ENCODE measurements at regions not wholly inside any gene's neighbourhood (a gene's known extent, or its start where the extent isn't known, plus 50 kb on each side); places are given as distances from the start of the nearest gene placed in this dataset.

DNA sequence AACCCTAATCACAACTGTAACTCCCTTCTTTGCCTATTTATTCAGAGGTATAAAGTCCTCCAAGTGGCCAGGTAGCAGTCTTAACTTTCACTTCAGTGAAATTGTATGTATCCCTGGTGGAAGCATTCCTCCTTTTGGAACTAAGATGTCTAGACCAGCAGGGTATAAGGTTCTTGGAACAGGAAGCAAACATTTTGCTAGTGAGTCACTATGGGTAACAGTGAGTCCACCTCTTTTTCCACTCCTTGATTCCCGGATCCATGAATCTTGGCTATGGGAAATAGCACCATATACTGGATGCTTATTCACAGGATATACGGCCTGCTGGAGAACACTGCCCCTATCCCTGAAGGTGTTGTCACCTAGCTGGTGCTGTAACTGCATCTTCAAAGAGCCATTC, 80.2 kb downstream of the KCNA5 start:
- H2AFZ ChIP-seq (replicated peaks) = no peak overlapping the region
- no peaks in the 10 kb centered on the region for H3K9me3 ChIP-seq (ENCODE audit: low read depth)
- H3K4me1 ChIP-seq = no peaks in the 10 kb centered on the region
- no peaks in the 10 kb centered on the region for H3K36me3 ChIP-seq
- H3K27ac ChIP-seq = no peak overlapping the region
- H3K36me3 Mint-ChIP-seq = no peaks in the 10 kb centered on the region
- H3K27me3 Mint-ChIP-seq (ENCODE audit: insufficient read depth, low read depth) = peaks cover 5% of the 10 kb centered on the region
- no peak overlapping the region for H3K4me2 ChIP-seq
- H3F3A ChIP-seq (ENCODE audit: low read depth) = no peaks in the 10 kb centered on the region
- no peak overlapping the region for H3K4me3 ChIP-seq
- H3K9me3 Mint-ChIP-seq = no peaks in the 10 kb centered on the region
- H3K79me2 ChIP-seq (ENCODE audit: low read depth) = no peaks in the 10 kb centered on the region
- no peak for TF ChIP-seq EZH2phosphoT487 (IDR thresholded peaks at IDR 0.05)
- no peak for TF ChIP-seq EZH2 (IDR thresholded peaks at IDR 0.05)
- TF ChIP-seq, protein P1, sequence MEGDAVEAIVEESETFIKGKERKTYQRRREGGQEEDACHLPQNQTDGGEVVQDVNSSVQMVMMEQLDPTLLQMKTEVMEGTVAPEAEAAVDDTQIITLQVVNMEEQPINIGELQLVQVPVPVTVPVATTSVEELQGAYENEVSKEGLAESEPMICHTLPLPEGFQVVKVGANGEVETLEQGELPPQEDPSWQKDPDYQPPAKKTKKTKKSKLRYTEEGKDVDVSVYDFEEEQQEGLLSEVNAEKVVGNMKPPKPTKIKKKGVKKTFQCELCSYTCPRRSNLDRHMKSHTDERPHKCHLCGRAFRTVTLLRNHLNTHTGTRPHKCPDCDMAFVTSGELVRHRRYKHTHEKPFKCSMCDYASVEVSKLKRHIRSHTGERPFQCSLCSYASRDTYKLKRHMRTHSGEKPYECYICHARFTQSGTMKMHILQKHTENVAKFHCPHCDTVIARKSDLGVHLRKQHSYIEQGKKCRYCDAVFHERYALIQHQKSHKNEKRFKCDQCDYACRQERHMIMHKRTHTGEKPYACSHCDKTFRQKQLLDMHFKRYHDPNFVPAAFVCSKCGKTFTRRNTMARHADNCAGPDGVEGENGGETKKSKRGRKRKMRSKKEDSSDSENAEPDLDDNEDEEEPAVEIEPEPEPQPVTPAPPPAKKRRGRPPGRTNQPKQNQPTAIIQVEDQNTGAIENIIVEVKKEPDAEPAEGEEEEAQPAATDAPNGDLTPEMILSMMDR (IDR thresholded peaks at IDR 0.05) = no peak
- peaks cover 2% of the 10 kb centered on the region for H3K4me1 Mint-ChIP-seq
- H4K20me1 ChIP-seq (ENCODE audit: low read depth) = no peaks in the 10 kb centered on the region
- no peaks in the 10 kb centered on the region for H3K27me3 ChIP-seq
- no peak overlapping the region for H3K4me3 Mint-ChIP-seq
- DNase-seq (ENCODE audit: low spot score) = no peak
- H3K9ac ChIP-seq = no peak overlapping the region
- H3K27ac Mint-ChIP-seq = no peak overlapping the region

DNA sequence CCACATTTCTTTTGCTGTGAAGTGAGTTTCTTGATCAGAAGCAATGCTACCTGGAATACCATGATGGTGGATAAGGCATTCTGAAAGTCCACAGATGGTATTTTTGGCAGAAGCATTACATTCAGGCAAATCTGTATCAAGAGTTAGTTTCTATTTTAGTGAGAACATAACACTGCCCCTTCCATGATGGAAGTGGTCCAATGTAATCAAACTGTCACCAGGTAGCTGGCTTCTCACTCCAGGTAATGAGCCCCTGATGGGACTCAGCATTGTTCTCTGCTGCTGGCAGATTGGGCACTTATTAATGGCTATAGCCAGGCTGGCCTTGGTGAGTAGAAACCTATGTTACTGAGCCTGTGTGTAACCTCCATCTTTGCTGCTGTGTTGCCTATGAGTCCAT, 80.7 kb downstream of the KCNA5 start:
- Histone ChIP-seq H3K27ac (no peak overlapping the region), H3K36me3 (no peaks in the 10 kb centered on the region), H3K9ac (no peak overlapping the region), H3F3A (ENCODE audit: low read depth) (no peaks in the 10 kb centered on the region), H3K27me3 (no peaks in the 10 kb centered on the region), H2AFZ (replicated peaks) (no peak overlapping the region), H3K4me3 (no peak overlapping the region), H3K79me2 (ENCODE audit: low read depth) (no peaks in the 10 kb centered on the region), H3K9me3 (ENCODE audit: low read depth) (no peaks in the 10 kb centered on the region), H4K20me1 (ENCODE audit: low read depth) (no peaks in the 10 kb centered on the region), H3K4me2 (no peak overlapping the region), H3K4me1 (no peaks in the 10 kb centered on the region)
- H3K9me3 Mint-ChIP-seq = no peaks in the 10 kb centered on the region
- no peaks in the 10 kb centered on the region for H3K36me3 Mint-ChIP-seq
- no peak overlapping the region for H3K4me3 Mint-ChIP-seq
- H3K4me1 Mint-ChIP-seq = peaks cover 2% of the 10 kb centered on the region
- H3K27ac Mint-ChIP-seq = no peak overlapping the region
- TF ChIP-seq EZH2phosphoT487 (IDR thresholded peaks at IDR 0.05) (no peak), EZH2 (IDR thresholded peaks at IDR 0.05) (no peak)
- H3K27me3 Mint-ChIP-seq (ENCODE audit: insufficient read depth, low read depth) = peaks cover 5% of the 10 kb centered on the region
- no peak for DNase-seq (ENCODE audit: low spot score)

DNA sequence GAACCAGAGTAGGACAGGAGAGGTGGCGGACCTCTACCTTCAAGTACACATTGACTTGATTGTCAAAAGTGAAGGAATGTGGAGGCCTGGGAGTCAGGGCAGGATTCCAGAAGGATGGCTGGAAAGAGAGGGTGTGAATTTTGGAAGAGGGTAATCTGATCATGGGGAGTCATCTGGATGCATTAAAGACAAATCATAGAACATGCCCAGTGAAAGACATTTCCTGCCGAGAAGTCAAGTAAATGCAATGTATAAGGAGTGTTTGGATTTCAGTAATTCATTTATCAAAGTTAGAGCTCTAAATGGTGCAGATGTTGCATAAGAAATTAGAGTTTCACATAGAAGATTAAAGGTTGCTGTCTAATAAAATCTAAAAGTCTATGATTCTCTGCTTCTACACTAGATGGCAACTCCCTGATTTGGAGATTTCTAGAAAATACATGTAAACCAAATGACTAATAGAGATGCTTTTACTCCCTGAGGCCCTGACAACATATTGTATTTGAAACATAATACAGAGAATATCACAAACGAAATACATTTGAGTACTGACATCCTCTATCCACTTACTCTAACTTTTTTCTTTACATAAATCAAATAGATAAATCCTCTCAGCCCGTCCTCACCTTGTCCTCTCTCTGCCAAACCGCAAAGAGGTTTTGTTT, 91.3 kb downstream of the KCNA5 start:
- H3K36me3 ChIP-seq = no peaks in the 10 kb centered on the region
- no peak overlapping the region for H3K9ac ChIP-seq
- Mint-ChIP-seq H3K9me3 (no peaks in the 10 kb centered on the region), H3K27ac (no peak overlapping the region), H3K36me3 (no peaks in the 10 kb centered on the region), H3K27me3 (ENCODE audit: insufficient read depth, low read depth) (peaks cover 3% of the 10 kb centered on the region), H3K4me1 (peaks cover 4% of the 10 kb centered on the region), H3K4me3 (peak overlapping the region; percentile 14)
- no peaks in the 10 kb centered on the region for H3K79me2 ChIP-seq (ENCODE audit: low read depth)
- no peaks in the 10 kb centered on the region for H4K20me1 ChIP-seq (ENCODE audit: low read depth)
- H2AFZ ChIP-seq (replicated peaks) = no peak overlapping the region
- no peaks in the 10 kb centered on the region for H3F3A ChIP-seq (ENCODE audit: low read depth)
- H3K4me1 ChIP-seq = no peaks in the 10 kb centered on the region
- H3K27ac ChIP-seq = no peak overlapping the region
- H3K4me2 ChIP-seq = no peak overlapping the region
- no peak for DNase-seq (ENCODE audit: low spot score)
- H3K27me3 ChIP-seq = no peaks in the 10 kb centered on the region
- no peaks in the 10 kb centered on the region for H3K9me3 ChIP-seq (ENCODE audit: low read depth)
- TF ChIP-seq EZH2phosphoT487 (IDR thresholded peaks at IDR 0.05) (no peak), EZH2 (IDR thresholded peaks at IDR 0.05) (no peak)
- TF ChIP-seq, protein P1 (IDR thresholded peaks at IDR 0.05) = no peak
- no peak overlapping the region for H3K4me3 ChIP-seq

DNA sequence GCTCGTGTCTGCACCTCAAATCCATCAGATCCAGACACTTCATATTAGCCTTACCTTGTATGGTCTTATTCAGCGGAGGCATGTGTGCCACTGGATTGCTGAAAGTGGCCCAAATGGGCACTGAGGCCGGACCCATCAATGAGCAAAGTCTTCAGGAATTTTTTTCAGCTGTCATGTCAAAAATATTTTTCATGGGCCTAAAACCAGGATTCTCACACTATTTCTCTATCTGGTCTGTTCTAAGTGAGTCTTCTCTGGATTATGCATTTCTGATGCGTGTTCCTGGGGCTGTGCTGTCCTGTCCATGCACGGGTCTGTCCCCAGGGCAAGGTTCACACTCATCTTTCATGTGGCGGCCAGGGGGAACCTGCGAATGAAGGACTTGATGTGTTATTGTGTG, 94.6 kb downstream of the KCNA5 start:
- TF ChIP-seq EZH2phosphoT487 (IDR thresholded peaks at IDR 0.05) = no peak
- TF ChIP-seq EZH2 (IDR thresholded peaks at IDR 0.05) = no peak
- TF ChIP-seq, protein P1 (IDR thresholded peaks at IDR 0.05) = no peak
- no peaks in the 10 kb centered on the region for H3F3A ChIP-seq (ENCODE audit: low read depth)

More for the DNA sequence above, 94.6 kb downstream of the KCNA5 start:
- H3K79me2 ChIP-seq (ENCODE audit: low read depth) = no peaks in the 10 kb centered on the region
- peak overlapping the region; percentile 59 for H3K27ac Mint-ChIP-seq
- H3K4me3 Mint-ChIP-seq = no peak overlapping the region
- H3K4me3 ChIP-seq = no peak overlapping the region
- no peak overlapping the region for H3K4me2 ChIP-seq
- H3K9me3 Mint-ChIP-seq = peaks cover 5% of the 10 kb centered on the region
- no peak overlapping the region for H2AFZ ChIP-seq (replicated peaks)
- peaks cover 4% of the 10 kb centered on the region for H3K4me1 Mint-ChIP-seq
- H3K27me3 ChIP-seq = no peaks in the 10 kb centered on the region
- no peaks in the 10 kb centered on the region for H3K36me3 ChIP-seq
- H3K36me3 Mint-ChIP-seq = no peaks in the 10 kb centered on the region
- peaks cover 7% of the 10 kb centered on the region for H3K27me3 Mint-ChIP-seq (ENCODE audit: insufficient read depth, low read depth)
- DNase-seq (ENCODE audit: low spot score) = no peak
- H3K4me1 ChIP-seq = no peaks in the 10 kb centered on the region
- H3K9me3 ChIP-seq (ENCODE audit: low read depth) = no peaks in the 10 kb centered on the region
- no peak overlapping the region for H3K27ac ChIP-seq
- H3K9ac ChIP-seq = no peak overlapping the region
- no peaks in the 10 kb centered on the region for H4K20me1 ChIP-seq (ENCODE audit: low read depth)
